RWPE1 (cell line): ENCODE measurements at regions not wholly inside any gene's neighbourhood (a gene's known extent, or its start where the extent isn't known, plus 50 kb on each side); places are given as distances from the start of the nearest gene placed in this dataset.

Source experiments
- CTCF ChIA-PET: fragments of 350-600 bp; sonication (Branson Sonifier 250); formaldehyde crosslinking; extraction: SDS; loops from one replicate; lab custom pipeline; 2021; lab: Yijun Ruan, JAX
- POLR2A ChIA-PET: fragments of 400-600 bp; formaldehyde crosslinking; extraction: SDS; loops from one replicate; lab custom pipeline; 2020; ENCODE audit warnings: antibody characterized with exemption; ENCODE audit not compliant: low non-redundant PET; lab: Yijun Ruan, JAX
- DNase-seq: peaks from one replicate; pipeline ENCODE4 v3.0.0; 2012; ENCODE audit warnings: low spot score
- H3K27ac ChIP-seq: fragments of 450-650 bp; 2 replicates; pipeline ENCODE4 v1.5.1; 2017
- TF ChIP-seq, protein P1 (sequence below): fragments of 450-650 bp; conservative IDR thresholded peaks from 2 replicates; pipeline ENCODE4 v1.5.1; 2017; ENCODE audit warnings: low read depth, mild to moderate bottlenecking

DNA sequence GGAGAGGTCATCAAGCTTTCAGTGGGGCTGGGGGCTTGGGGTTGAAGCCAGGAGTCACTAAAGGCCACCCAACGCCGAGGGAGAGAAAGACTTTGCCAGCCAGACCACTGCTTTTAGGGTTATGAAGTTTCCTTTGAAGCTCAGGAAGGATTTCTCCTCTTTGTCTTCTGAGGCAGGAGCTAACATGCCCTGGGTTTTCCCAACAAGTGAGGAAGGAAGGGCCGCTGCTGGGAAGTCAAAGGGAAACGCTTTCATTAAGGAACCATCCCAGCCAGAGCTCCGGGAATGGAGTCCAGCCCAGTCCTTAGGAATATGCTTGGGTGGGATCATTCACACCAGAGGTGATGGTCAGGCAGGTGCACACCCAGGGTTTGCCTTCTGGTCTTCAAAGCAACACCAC, 436.9 kb downstream of the PRDM2 start:
- TF ChIP-seq, protein P1, sequence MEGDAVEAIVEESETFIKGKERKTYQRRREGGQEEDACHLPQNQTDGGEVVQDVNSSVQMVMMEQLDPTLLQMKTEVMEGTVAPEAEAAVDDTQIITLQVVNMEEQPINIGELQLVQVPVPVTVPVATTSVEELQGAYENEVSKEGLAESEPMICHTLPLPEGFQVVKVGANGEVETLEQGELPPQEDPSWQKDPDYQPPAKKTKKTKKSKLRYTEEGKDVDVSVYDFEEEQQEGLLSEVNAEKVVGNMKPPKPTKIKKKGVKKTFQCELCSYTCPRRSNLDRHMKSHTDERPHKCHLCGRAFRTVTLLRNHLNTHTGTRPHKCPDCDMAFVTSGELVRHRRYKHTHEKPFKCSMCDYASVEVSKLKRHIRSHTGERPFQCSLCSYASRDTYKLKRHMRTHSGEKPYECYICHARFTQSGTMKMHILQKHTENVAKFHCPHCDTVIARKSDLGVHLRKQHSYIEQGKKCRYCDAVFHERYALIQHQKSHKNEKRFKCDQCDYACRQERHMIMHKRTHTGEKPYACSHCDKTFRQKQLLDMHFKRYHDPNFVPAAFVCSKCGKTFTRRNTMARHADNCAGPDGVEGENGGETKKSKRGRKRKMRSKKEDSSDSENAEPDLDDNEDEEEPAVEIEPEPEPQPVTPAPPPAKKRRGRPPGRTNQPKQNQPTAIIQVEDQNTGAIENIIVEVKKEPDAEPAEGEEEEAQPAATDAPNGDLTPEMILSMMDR: no peak
- H3K27ac ChIP-seq: peak overlapping the region; percentile 86
- ChIA-PET CTCF (interaction anchor here (0.7 kb wide), 1 partner anchor 87 kb away, joined by 3 read pairs; no protein-coding TSS in a partner anchor), POLR2A (no interaction called here)
- no peak for DNase-seq

DNA sequence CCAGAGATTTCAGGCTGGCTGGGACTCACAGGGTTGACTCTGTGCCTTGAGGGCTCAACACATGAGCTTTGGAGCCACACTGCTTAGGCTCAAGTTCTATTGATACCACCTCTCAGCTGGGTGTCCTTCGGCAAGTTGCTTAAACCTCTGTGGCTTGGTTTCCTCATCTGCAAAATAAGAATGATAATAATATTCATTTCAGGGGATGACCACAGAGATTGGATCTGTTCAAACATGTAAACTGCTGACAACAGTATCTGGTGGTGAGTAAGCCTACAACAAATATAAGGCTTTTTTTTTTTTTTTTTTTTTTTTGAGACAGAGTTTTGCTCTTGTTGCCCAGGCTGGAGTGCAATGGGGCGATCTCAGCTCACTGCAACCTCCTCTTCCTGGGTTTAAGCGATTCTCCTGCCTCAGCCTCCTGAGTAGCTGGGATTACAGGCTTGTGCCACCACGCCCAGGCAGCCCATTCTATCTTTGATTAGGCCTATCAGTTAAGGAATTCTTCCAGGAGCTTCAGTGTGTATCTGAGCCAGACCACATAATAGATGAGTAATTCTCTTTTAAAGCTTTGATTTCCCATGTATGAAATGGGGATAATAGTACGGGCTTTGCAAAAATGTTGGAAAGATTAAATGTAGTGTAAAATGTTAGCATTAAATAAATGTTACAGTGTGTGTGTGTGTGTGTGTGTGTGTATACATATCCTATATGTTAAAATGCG, 437.6 kb downstream of the PRDM2 start:
- ChIA-PET CTCF (interaction anchor here (0.7 kb wide), 3 partner anchors 16 to 233 kb away, joined by 3 to 4 read pairs (median 4); no protein-coding TSS in a partner anchor), POLR2A (interaction anchor here (0.6 kb wide), 2 partner anchors 122 to 642 kb away, joined by 3 to 6 read pairs; no protein-coding TSS in a partner anchor)
- DNase-seq: peak; percentile 88
- peak overlapping the region; percentile 86 for H3K27ac ChIP-seq
- TF ChIP-seq, protein P1: no peak

- POLR2A ChIA-PET: interaction anchor here (0.6 kb wide), 2 partner anchors 123 to 643 kb away, joined by 3 to 6 read pairs; no protein-coding TSS in a partner anchor
Observed at GRCh38 chr1:14138135-14138506, 438.1 kb downstream of the PRDM2 start.

DNA sequence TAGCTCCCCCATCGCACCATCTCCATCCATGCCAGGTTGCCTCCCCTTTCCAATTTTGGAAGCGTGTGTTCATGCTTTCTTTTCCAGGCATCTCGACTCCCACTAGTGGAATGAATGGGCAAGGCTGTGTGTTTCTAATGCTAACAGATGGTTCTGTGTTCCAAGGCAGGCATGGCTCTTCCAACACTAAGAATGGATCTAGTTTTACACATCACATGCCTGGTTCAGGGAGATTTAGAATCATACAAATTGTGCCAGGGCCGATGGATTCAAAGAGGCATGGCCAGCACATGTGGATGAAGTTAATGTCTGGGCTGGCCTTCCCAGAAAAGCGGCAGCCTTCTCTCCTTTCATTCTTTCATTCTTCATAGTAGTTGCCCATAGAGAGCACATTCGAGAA, 438.7 kb downstream of the PRDM2 start:
- peak overlapping the region; percentile 86 for H3K27ac ChIP-seq
- ChIA-PET POLR2A (no interaction called here), CTCF (interaction anchor here (0.5 kb wide), 1 partner anchor 9 kb away, joined by 3 read pairs; no protein-coding TSS in a partner anchor)
- no peak for DNase-seq
- TF ChIP-seq, protein P1: no peak

More at GRCh38 chr1:14138135-14138506, 438.1 kb downstream of the PRDM2 start:
- peak overlapping the region; percentile 86 for H3K27ac ChIP-seq
- peak; percentile 92 for DNase-seq
- CTCF ChIA-PET: interaction anchor here (0.7 kb wide), 1 partner anchor 233 kb away, joined by 4 read pairs; no protein-coding TSS in a partner anchor
- TF ChIP-seq, protein P1: no peak

- ChIA-PET POLR2A (no interaction called here), CTCF (interaction anchor here (0.6 to 0.7 kb wide), 2 partner anchors 24 to 232 kb away, joined by 3 to 6 read pairs; no protein-coding TSS in a partner anchor)
Observed at GRCh38 chr1:14140831-14141401, 440.9 kb downstream of the PRDM2 start.

DNA sequence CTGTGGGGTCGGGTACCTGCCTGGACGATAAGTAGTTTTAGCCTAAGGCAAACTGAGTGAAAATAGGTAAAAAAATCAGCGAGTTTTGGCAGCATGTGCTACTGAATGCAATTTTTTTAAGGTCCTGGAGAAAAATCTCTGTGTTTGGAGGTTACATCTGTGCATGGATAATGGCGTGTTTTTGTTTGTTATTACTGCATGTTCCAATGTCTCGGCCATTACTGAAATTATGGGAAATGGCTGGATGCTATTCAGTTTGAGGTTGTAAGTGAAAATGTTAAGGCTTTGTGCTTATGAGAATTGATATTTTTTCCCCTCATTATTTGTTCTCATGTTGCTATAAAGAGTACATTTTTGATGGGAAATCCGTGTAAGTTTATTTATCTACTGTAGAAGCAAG, 441.7 kb downstream of the PRDM2 start:
- DNase-seq: no peak
- ChIA-PET CTCF (interaction anchor here (0.6 to 0.7 kb wide), 2 partner anchors 24 to 231 kb away, joined by 3 to 6 read pairs; no protein-coding TSS in a partner anchor), POLR2A (no interaction called here)
- TF ChIP-seq, protein P1: no peak
- H3K27ac ChIP-seq: no peak overlapping the region

More at GRCh38 chr1:14140831-14141401, 440.9 kb downstream of the PRDM2 start:
- DNase-seq: no peak
- peak overlapping the region; percentile 28; the same call in 1 of the 2 replicates for H3K27ac ChIP-seq
- TF ChIP-seq, protein P1: no peak
